HG02798 (cell line): ENCODE measurements at regions not wholly inside any gene's neighbourhood (a gene's known extent, or its start where the extent isn't known, plus 50 kb on each side); places are given as distances from the start of the nearest gene placed in this dataset.

Experiments used
- ATAC-seq: cut with Tn5 transposase; IDR thresholded peaks from one replicate; pipeline ENCODE4 v1.9.1; 2021; ENCODE audit warnings: mild to moderate bottlenecking; ENCODE audit not compliant: unreplicated experiment, poor library complexity

- ATAC-seq = no peak
Observed at GRCh38 chr14:87573591-87573990, 419.4 kb downstream of the GALC start.

GRCh38 chr14:87567618-87568295, 425.2 kb downstream of the GALC start:
- ATAC-seq = no peak

GRCh38 chr14:87566991-87567390, 426.0 kb downstream of the GALC start:
- no peak for ATAC-seq

- ATAC-seq = no peak
Observed at GRCh38 chr14:87547536-87547935, 445.4 kb downstream of the GALC start.

GRCh38 chr14:87542288-87542687, 450.7 kb downstream of the GALC start:
- no peak for ATAC-seq

- no peak for ATAC-seq
Observed at GRCh38 chr14:87540339-87540738, 452.6 kb downstream of the GALC start.

GRCh38 chr14:87529081-87529480, 463.9 kb downstream of the GALC start:
- ATAC-seq = no peak

- no peak for ATAC-seq
Observed at GRCh38 chr14:87526731-87527130, 466.3 kb downstream of the GALC start.

- no peak for ATAC-seq
Observed at GRCh38 chr14:87524011-87524410, 469.0 kb downstream of the GALC start.

- no peak for ATAC-seq
Observed at GRCh38 chr14:87522575-87522974, 470.4 kb downstream of the GALC start.

GRCh38 chr14:87508333-87508732, 484.6 kb downstream of the GALC start:
- no peak for ATAC-seq

- no peak for ATAC-seq
Observed at GRCh38 chr14:87503711-87504110, 489.3 kb downstream of the GALC start.

- no peak for ATAC-seq
Observed at GRCh38 chr14:87497301-87497700, 495.7 kb downstream of the GALC start.

- ATAC-seq = no peak
Observed at GRCh38 chr14:87494010-87494409, 499.0 kb downstream of the GALC start.

GRCh38 chr14:87492561-87492960, 500.4 kb downstream of the GALC start:
- ATAC-seq = no peak

- no peak for ATAC-seq
Observed at GRCh38 chr14:87491816-87492215, 501.2 kb downstream of the GALC start.

- no peak for ATAC-seq
Observed at GRCh38 chr14:87489196-87489819, 503.7 kb downstream of the GALC start.

- ATAC-seq = no peak
Observed at GRCh38 chr14:87483271-87484260, 509.4 kb downstream of the GALC start.

GRCh38 chr14:87468531-87468930, 524.5 kb downstream of the GALC start:
- ATAC-seq = no peak

GRCh38 chr14:87467578-87467977, 525.4 kb downstream of the GALC start:
- no peak for ATAC-seq

- no peak for ATAC-seq
Observed at GRCh38 chr14:87465770-87466169, 527.2 kb downstream of the GALC start.
